GM21786 (cell line): ENCODE measurements at regions not wholly inside any gene's neighbourhood (a gene's known extent, or its start where the extent isn't known, plus 50 kb on each side); places are given as distances from the start of the nearest gene placed in this dataset.

Source experiments
- ATAC-seq: cut with Tn5 transposase; IDR thresholded peaks from one replicate; pipeline ENCODE4 v1.9.1; 2021; ENCODE audit not compliant: unreplicated experiment

GRCh38 chr12:20278276-20278675 lies 90.1 kb upstream of the PDE3A start:
- ATAC-seq: no peak

GRCh38 chr12:20280515-20280914 lies 87.8 kb upstream of the PDE3A start:
- ATAC-seq: no peak

GRCh38 chr12:20282401-20282800 lies 85.9 kb upstream of the PDE3A start:
- ATAC-seq: no peak

DNA sequence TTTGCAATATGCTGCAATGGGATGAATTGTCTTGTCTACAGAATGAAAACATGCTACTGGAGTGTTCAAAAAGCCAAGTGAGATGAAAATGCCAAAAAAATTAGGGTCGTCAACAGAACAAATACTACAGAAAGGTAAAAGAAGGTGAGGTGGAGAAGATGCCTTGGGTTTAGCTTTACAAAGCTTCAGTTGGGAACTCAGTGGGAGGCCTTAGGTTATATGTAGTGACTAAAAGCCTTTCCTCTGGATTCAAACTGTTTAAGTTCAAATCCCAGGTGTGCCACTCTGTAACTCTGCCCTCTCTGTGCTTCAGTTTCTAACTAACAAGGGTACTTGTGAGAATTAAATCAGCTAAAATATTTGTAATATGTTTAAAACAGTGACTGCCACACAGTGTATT lies 84.9 kb upstream of the PDE3A start:
- no peak for ATAC-seq

GRCh38 chr12:20289520-20289919 lies 78.8 kb upstream of the PDE3A start:
- no peak for ATAC-seq

DNA sequence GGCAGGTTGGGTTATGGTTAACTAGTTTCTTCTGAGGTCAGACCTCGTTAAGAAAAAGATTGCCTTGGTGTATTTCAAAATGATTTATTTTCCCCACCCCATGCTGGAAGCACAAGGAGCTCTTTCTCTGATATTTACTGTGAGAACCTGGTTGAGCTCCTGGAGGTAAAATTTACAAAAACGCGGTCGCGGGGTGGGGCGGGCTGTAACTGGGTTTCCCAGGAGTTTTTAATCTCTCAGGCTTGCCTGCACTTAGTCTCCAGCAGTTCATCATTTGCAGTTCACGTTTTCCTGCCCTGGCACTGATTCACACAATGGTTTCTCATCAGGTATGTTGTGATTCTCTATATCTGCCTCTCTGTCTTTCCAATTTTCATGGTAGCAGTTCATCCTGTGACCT lies 67.9 kb upstream of the PDE3A start:
- ATAC-seq: no peak

- ATAC-seq: no peak
Measured at GRCh38 chr12:20305470-20305869, 62.9 kb upstream of the PDE3A start.

- no peak for ATAC-seq
Measured at GRCh38 chr12:20309504-20310148, 58.7 kb upstream of the PDE3A start.

DNA sequence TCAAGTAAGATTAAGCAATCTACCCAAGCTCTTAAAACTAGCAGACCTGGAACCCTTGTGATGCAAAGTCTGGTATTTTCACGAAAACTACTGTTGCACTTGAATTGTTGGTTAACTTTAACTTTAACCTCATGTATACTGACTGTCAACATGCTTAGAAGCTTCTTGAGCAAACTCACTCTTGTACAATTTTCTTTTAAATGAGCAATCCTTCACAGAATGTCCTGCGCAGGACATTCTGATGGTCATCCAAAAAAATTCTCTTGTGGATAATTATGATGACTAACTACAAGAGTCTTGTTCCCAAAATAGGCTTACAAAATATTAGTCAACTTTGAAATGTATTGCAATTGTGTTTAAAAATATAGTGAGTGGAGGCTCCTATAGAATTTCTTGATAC lies 54.0 kb upstream of the PDE3A start:
- no peak for ATAC-seq

DNA sequence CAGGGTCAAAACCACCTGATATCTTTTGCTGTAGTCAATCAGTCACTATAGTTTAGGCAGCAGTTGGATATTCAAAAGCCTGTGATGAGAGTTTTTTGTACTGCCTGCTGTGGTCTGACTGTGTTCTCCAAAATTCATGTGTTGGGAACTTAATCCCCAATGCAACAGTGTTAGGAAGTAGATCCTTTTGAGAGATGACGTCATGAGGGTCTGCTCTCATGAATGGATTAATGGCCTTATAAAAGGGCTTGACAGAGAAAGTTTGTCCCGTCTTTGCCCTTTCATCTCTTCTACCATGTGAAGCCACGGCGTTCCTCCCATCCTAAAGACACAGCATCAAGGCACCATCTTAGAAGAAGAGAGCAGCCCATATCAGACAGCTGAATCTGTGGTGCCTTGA lies 50.8 kb upstream of the PDE3A start:
- no peak for ATAC-seq
